Fibroblast of lung (primary cell): ENCODE measurements at regions not wholly inside any gene's neighbourhood (a gene's known extent, or its start where the extent isn't known, plus 50 kb on each side); places are given as distances from the start of the nearest gene placed in this dataset.

ENCODE experiments used
- CTCF ChIP-seq, 2 donors: IDR thresholded peaks in 1 of 2; conservative IDR thresholded peaks in 1 of 2; 1 replicate in 1 of 2; 2 replicates in 1 of 2; pipeline ENCODE4 v1.5.1; 2011 to 2012; ENCODE audit warnings: low read length in 2 of 2, control low read depth in 1 of 2, inconsistent platforms in 1 of 2, low read depth in 1 of 2, mild to moderate bottlenecking in 1 of 2
- EZH2 ChIP-seq: IDR thresholded peaks from 2 replicates; pipeline ENCODE4 v1.5.1; 2012; ENCODE audit warnings: low read length, control low read depth, mild to moderate bottlenecking; ENCODE audit errors: missing control alignments

- TF ChIP-seq CTCF (conservative IDR thresholded peaks at IDR 0.05 in 1 of 2, IDR thresholded peaks at IDR 0.05 in 1 of 2; ENCODE audit: low read depth in 1 of 2, low read length in 2 of 2) = no peak
- TF ChIP-seq EZH2 = no peak
Measured at GRCh38 chr7:118846977-118847376, 622.5 kb downstream of the ANKRD7 start.
